ENCODE measurements at regions not wholly inside any gene's neighbourhood (a gene's known extent, or its start where the extent isn't known, plus 50 kb on each side); places are given as distances from the start of the nearest gene placed in this dataset.

DNA sequence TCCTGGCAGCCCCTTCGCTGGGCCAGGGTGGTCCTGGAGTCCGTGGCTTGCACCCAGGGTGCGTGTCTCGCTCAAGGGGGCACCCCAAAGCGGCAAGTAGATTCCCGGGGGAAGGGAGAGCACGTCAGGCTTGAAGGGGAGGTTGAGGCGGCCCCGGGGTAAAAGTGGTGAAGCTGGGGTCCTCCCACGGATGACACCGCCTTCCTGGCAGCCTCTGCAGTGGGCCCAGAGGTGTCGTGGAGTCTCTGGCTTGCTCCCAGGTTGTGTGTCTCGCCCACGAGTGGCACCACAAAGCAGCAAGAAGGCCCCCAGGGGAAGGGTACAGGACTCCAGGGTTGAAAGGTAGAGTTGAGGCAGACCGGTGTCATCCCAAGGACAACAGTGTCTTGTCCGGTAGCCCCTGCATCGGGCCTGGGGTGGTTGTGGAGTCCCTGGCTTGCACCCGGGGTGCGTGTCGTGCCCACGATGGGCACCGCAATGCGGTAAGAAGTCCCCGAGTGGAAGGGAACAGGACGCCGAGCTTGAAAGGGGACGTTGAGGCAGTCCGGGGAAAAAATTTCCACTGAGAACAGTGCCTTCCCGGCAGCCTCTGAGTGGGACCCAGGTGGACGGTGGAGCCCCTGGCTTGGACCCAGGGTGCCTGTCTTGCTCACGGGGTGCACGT, 158.0 kb upstream of the ALG10B start:
- TF ChIP-seq EGR1 (IDR thresholded peaks at IDR 0.05; ENCODE audit: low read depth) = no peak
- TF ChIP-seq POLR2A (IDR thresholded peaks at IDR 0.05; ENCODE audit: borderline replicate concordance, extremely low read depth, insufficient read depth, insufficient read length) = no peak
- TF ChIP-seq TCF7L2 (IDR thresholded peaks at IDR 0.05; ENCODE audit: borderline replicate concordance, extremely low read depth, insufficient read depth, insufficient read length) = no peak
- TF ChIP-seq, protein P1, sequence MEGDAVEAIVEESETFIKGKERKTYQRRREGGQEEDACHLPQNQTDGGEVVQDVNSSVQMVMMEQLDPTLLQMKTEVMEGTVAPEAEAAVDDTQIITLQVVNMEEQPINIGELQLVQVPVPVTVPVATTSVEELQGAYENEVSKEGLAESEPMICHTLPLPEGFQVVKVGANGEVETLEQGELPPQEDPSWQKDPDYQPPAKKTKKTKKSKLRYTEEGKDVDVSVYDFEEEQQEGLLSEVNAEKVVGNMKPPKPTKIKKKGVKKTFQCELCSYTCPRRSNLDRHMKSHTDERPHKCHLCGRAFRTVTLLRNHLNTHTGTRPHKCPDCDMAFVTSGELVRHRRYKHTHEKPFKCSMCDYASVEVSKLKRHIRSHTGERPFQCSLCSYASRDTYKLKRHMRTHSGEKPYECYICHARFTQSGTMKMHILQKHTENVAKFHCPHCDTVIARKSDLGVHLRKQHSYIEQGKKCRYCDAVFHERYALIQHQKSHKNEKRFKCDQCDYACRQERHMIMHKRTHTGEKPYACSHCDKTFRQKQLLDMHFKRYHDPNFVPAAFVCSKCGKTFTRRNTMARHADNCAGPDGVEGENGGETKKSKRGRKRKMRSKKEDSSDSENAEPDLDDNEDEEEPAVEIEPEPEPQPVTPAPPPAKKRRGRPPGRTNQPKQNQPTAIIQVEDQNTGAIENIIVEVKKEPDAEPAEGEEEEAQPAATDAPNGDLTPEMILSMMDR (IDR thresholded peaks at IDR 0.05 in 2 of 3, conservative IDR thresholded peaks at IDR 0.05 in 1 of 3; ENCODE audit: borderline replicate concordance in 1 of 3, insufficient read depth in 1 of 3, low read depth in 2 of 3, low read length in 2 of 3) = no peak
- TF ChIP-seq EZH2phosphoT487 (IDR thresholded peaks at IDR 0.05; ENCODE audit: borderline replicate concordance) = no peak
- no peak for TF ChIP-seq SIN3A (IDR thresholded peaks at IDR 0.05; ENCODE audit: low read depth)
- no peak for TF ChIP-seq POLR2AphosphoS5 (IDR thresholded peaks at IDR 0.05; ENCODE audit: low read depth, low read length)
- no peak for TF ChIP-seq SP1 (IDR thresholded peaks at IDR 0.05; ENCODE audit: low read depth)
- TF ChIP-seq YY1 (IDR thresholded peaks at IDR 0.05; ENCODE audit: extremely low read depth, insufficient replicate concordance, low read depth, low read length) = no peak
- no peak for TF ChIP-seq EZH2 (IDR thresholded peaks at IDR 0.05)
- TF ChIP-seq, protein P2, sequence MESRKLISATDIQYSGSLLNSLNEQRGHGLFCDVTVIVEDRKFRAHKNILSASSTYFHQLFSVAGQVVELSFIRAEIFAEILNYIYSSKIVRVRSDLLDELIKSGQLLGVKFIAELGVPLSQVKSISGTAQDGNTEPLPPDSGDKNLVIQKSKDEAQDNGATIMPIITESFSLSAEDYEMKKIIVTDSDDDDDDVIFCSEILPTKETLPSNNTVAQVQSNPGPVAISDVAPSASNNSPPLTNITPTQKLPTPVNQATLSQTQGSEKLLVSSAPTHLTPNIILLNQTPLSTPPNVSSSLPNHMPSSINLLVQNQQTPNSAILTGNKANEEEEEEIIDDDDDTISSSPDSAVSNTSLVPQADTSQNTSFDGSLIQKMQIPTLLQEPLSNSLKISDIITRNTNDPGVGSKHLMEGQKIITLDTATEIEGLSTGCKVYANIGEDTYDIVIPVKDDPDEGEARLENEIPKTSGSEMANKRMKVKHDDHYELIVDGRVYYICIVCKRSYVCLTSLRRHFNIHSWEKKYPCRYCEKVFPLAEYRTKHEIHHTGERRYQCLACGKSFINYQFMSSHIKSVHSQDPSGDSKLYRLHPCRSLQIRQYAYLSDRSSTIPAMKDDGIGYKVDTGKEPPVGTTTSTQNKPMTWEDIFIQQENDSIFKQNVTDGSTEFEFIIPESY (IDR thresholded peaks at IDR 0.05; ENCODE audit: extremely low read depth, insufficient replicate concordance, low read length) = no peak
